IMR-90 (cell line): ENCODE measurements at regions not wholly inside any gene's neighbourhood (a gene's known extent, or its start where the extent isn't known, plus 50 kb on each side); places are given as distances from the start of the nearest gene placed in this dataset.

Experiments
- ATAC-seq: fragments of 200-7000 bp; cut with Tn5 transposase; 2 replicates; pipeline ENCODE4 v1.9.1; 2020; ENCODE audit warnings: low read depth, mild to moderate bottlenecking, moderate library complexity
- BruUV-seq: library from RNA; stranded (reverse); fragments of 400-500 nt; replicated peaks from 2 replicates; lab custom pipeline; 2021; lab: Mats Ljungman, UMichigan
- CTCF ChIA-PET: fragments of 300-600 bp; formaldehyde crosslinking; extraction: SDS; loops from one replicate; lab custom pipeline; 2021; ENCODE audit warnings: antibody characterized with exemption; lab: Yijun Ruan, JAX
- POLR2A ChIA-PET: fragments of 300-600 bp; sonication (Branson Sonifier 250); formaldehyde crosslinking; loops from one replicate; lab custom pipeline; 2022; ENCODE audit warnings: antibody characterized with exemption; ENCODE audit not compliant: unreplicated experiment; lab: Charles Lee
- DNase-seq: peaks from one replicate; pipeline ENCODE4 v3.0.0; 2013
- H2AFZ ChIP-seq: replicated peaks from 2 replicates; pipeline ENCODE3; 2013; ENCODE audit warnings: low read length, mild to moderate bottlenecking; ENCODE audit not compliant: poor library complexity
- H2AK5ac ChIP-seq: 2 replicates; pipeline ENCODE4 v1.6.1; 2013; ENCODE audit warnings: low read depth, low read length, inconsistent platforms
- H2AK9ac ChIP-seq: replicated peaks from 2 replicates; pipeline ENCODE3; 2013; ENCODE audit warnings: mild to moderate bottlenecking, low read depth, low read length, moderate library complexity; ENCODE audit not compliant: poor library complexity
- H2BK120ac ChIP-seq: 2 replicates; pipeline ENCODE4 v1.6.1; 2013; ENCODE audit warnings: low read depth, low read length, inconsistent platforms
- H2BK15ac ChIP-seq: 3 replicates; pipeline ENCODE4 v1.6.1; 2013; ENCODE audit warnings: low read depth, low read length, inconsistent platforms
- H2BK20ac ChIP-seq: 2 replicates; pipeline ENCODE4 v1.6.1; 2013; ENCODE audit warnings: low read depth, mild to moderate bottlenecking, inconsistent platforms, low read length, moderate library complexity
- H2BK5ac ChIP-seq: 2 replicates; pipeline ENCODE4 v1.6.1; 2013; ENCODE audit warnings: mild to moderate bottlenecking, low read depth, low read length, inconsistent platforms; ENCODE audit not compliant: poor library complexity, severe bottlenecking
- H3K14ac ChIP-seq: replicated peaks from 2 replicates; pipeline ENCODE4 v1.6.1; 2013; ENCODE audit warnings: low read depth, low read length, inconsistent platforms
- H3K18ac ChIP-seq: 2 replicates; pipeline ENCODE4 v1.6.1; 2013; ENCODE audit warnings: low read depth, low read length, control low read depth
- H3K23ac ChIP-seq: 2 replicates; pipeline ENCODE4 v1.6.1; 2013; ENCODE audit warnings: low read depth, low read length, inconsistent platforms
- H3K27ac ChIP-seq: 2 replicates; pipeline ENCODE4 v1.5.1; 2013; ENCODE audit warnings: mild to moderate bottlenecking, control low read depth, low read length; ENCODE audit not compliant: insufficient read depth
- H3K27me3 ChIP-seq: 2 replicates; pipeline ENCODE4 v1.6.1; 2013; ENCODE audit warnings: low read length; ENCODE audit not compliant: control insufficient read depth, insufficient read depth
- H3K36me3 ChIP-seq: 2 replicates; pipeline ENCODE4 v1.6.1; 2013; ENCODE audit warnings: low read length, mixed read lengths; ENCODE audit not compliant: control insufficient read depth, insufficient read depth
- H3K4ac ChIP-seq: 2 replicates; pipeline ENCODE4 v1.6.1; 2013; ENCODE audit warnings: low read depth, low read length, inconsistent platforms
- H3K4me1 ChIP-seq: 2 replicates; pipeline ENCODE4 v1.6.1; 2013; ENCODE audit warnings: low read length, mixed read lengths; ENCODE audit not compliant: control insufficient read depth, insufficient read depth
- H3K4me2 ChIP-seq: 2 replicates; pipeline ENCODE4 v1.6.1; 2013; ENCODE audit warnings: low read depth, mild to moderate bottlenecking, control low read depth, low read length, moderate library complexity
- H3K4me3 ChIP-seq: 2 replicates; pipeline ENCODE4 v1.5.1; 2013; ENCODE audit warnings: low read depth, mild to moderate bottlenecking, control low read depth, low read length, moderate library complexity; ENCODE audit not compliant: insufficient read depth
- H3K56ac ChIP-seq: 2 replicates; pipeline ENCODE4 v1.6.1; 2013; ENCODE audit warnings: low read length, inconsistent platforms; ENCODE audit not compliant: insufficient read depth; ENCODE audit errors: extremely low read depth
- H3K79me1 ChIP-seq, 2 experiments: 2 replicates each; pipeline ENCODE4 v1.6.1; 2013; ENCODE audit warnings: low read length in 2 of 2, inconsistent platforms in 1 of 2, low read depth in 1 of 2
- H3K9ac ChIP-seq: 2 replicates; pipeline ENCODE4 v1.6.1; 2013; ENCODE audit warnings: low read depth, low read length, control low read depth
- H3K9me1 ChIP-seq: 2 replicates; pipeline ENCODE4 v1.6.1; 2013; ENCODE audit warnings: low read length, inconsistent platforms; ENCODE audit not compliant: insufficient read depth
- H3K9me3 ChIP-seq: 2 replicates; pipeline ENCODE4 v1.6.1; 2013; ENCODE audit warnings: low read length; ENCODE audit not compliant: control insufficient read depth, insufficient read depth
- H4K20me1 ChIP-seq: 2 replicates; pipeline ENCODE4 v1.6.1; 2013; ENCODE audit warnings: low read length, inconsistent platforms; ENCODE audit not compliant: insufficient read depth
- H4K5ac ChIP-seq: 2 replicates; pipeline ENCODE4 v1.6.1; 2013; ENCODE audit warnings: mild to moderate bottlenecking, low read depth, low read length, control low read depth
- H4K8ac ChIP-seq, 2 experiments: 2 replicates each; pipeline ENCODE4 v1.6.1; 2013; ENCODE audit warnings: low read depth in 2 of 2, low read length in 2 of 2, control low read depth in 1 of 2, inconsistent platforms in 1 of 2
- H4K91ac ChIP-seq: 2 replicates; pipeline ENCODE4 v1.6.1; 2013; ENCODE audit warnings: low read depth, low read length, inconsistent platforms; ENCODE audit not compliant: insufficient read depth
- BHLHE40 ChIP-seq: fragments of 150-350 bp; IDR thresholded peaks from 2 replicates; pipeline ENCODE4 v1.6.1; 2016; ENCODE audit warnings: mild to moderate bottlenecking, low read depth, low read length
- CEBPB ChIP-seq: IDR thresholded peaks from 2 replicates; pipeline ENCODE4 v1.6.1; 2012; ENCODE audit warnings: low read depth, low read length, improper control_type of control experiment
- CHD1 ChIP-seq: IDR thresholded peaks from 2 replicates; pipeline ENCODE4 v1.6.1; 2012; ENCODE audit warnings: low read depth, low read length, improper control_type of control experiment
- FOS ChIP-seq: fragments of 150-350 bp; IDR thresholded peaks from 2 replicates; pipeline ENCODE4 v1.6.1; 2016; ENCODE audit warnings: low read depth, low read length
- MAFK ChIP-seq: IDR thresholded peaks from 2 replicates; pipeline ENCODE4 v1.6.1; 2012; ENCODE audit warnings: low read depth, low read length, improper control_type of control experiment
- MAZ ChIP-seq: IDR thresholded peaks from 2 replicates; pipeline ENCODE4 v1.6.1; 2012; ENCODE audit warnings: low read depth, mild to moderate bottlenecking, low read length, improper control_type of control experiment, moderate library complexity, borderline replicate concordance
- MXI1 ChIP-seq: IDR thresholded peaks from 2 replicates; pipeline ENCODE4 v1.6.1; 2012; ENCODE audit warnings: low read depth, mild to moderate bottlenecking, low read length, moderate library complexity, borderline replicate concordance
- NFE2L2 ChIP-seq: fragments of 150-350 bp; IDR thresholded peaks from 2 replicates; pipeline ENCODE4 v1.6.1; 2016; ENCODE audit warnings: low read depth, mild to moderate bottlenecking, low read length
- POLR2A ChIP-seq: IDR thresholded peaks from 2 replicates; pipeline ENCODE4 v1.6.1; 2012; ENCODE audit warnings: mild to moderate bottlenecking, low read depth, low read length
- RAD21 ChIP-seq: IDR thresholded peaks from 2 replicates; pipeline ENCODE4 v1.6.1; 2012; ENCODE audit warnings: low read length, improper control_type of control experiment
- RCOR1 ChIP-seq: IDR thresholded peaks from 2 replicates; pipeline ENCODE4 v1.6.1; 2012; ENCODE audit warnings: mild to moderate bottlenecking, low read length, improper control_type of control experiment; ENCODE audit not compliant: insufficient replicate concordance
- RFX5 ChIP-seq: IDR thresholded peaks from 2 replicates; pipeline ENCODE4 v1.8.0; 2012; ENCODE audit warnings: low read depth, mild to moderate bottlenecking, low read length, moderate library complexity
- SMC3 ChIP-seq: fragments of 150-350 bp; IDR thresholded peaks from 2 replicates; pipeline ENCODE4 v1.6.1; 2016; ENCODE audit warnings: low read depth, mild to moderate bottlenecking, antibody characterized with exemption, low read length, moderate library complexity
- WGBS, 2 experiments: methylation state at CpG; one replicate each; pipeline versions ENCODE4 v1.1.5 to v1.1.7; 2013; ENCODE audit warnings: missing lambda C conversion rate in 2 of 2; ENCODE audit not compliant: insufficient read length in 1 of 2; ENCODE audit errors: extremely low coverage in 2 of 2; 5-methylcytosine and 5-hydroxymethylcytosine counted together
- dilution Hi-C: fragments of 300-500 bp; cut with HindIII; formaldehyde crosslinking; loops from one replicate; pipeline ENCODE4 v1.14.3; 2018; ENCODE audit warnings: low sequenced_read_pairs; ENCODE audit not compliant: unreplicated experiment
- in situ Hi-C: fragments of 300-500 bp; cut with MboI; formaldehyde crosslinking; loops from 3 replicates; pipeline ENCODE4 v1.14.3; 2019; ENCODE audit warnings: low sequenced_read_pairs, inconsistent platforms, mixed read lengths
- intact Hi-C: fragments of 100-400 bp; cut with micrococcal nuclease; formaldehyde crosslinking; loops from 2 replicates; pipeline ENCODE4 v1.10.0; 2022
- TF ChIP-seq, protein P1 (sequence below): conservative IDR thresholded peaks from 2 replicates; pipeline ENCODE4 v1.5.1; 2012; ENCODE audit warnings: mild to moderate bottlenecking, low read depth, low read length, improper control_type of control experiment
- TF ChIP-seq, protein P2 (sequence below): fragments of 150-350 bp; IDR thresholded peaks from 2 replicates; pipeline ENCODE4 v1.6.1; 2017; ENCODE audit warnings: mild to moderate bottlenecking, antibody characterized with exemption, low read length, low read depth
- TF ChIP-seq, protein P3 (sequence below): fragments of 150-350 bp; IDR thresholded peaks from 2 replicates; pipeline ENCODE4 v1.6.1; 2016; ENCODE audit warnings: low read depth, mild to moderate bottlenecking, low read length, moderate library complexity, borderline replicate concordance

DNA sequence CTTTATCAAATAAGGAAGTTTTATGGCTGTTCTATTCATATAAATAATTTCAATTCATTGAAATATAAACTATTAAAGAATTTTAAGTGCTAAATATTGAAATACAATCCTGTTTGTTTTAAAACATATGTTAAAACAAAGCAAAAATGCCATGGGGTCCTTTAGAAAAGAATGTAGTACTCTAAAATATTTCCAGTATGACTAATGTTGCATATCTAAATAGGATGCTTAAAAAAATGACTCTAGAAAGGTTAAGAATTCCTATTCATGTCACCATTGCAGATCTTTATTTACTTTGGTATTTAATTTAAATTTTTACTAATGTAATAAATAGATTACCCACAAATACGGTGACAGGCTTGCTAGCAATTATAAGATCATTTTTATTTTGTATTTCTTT lies 132.3 kb downstream of the ZNF608 start:
- Histone ChIP-seq H2BK20ac (peak overlapping the region; percentile 86; the same call in 1 of the 2 replicates), H2BK5ac (peak overlapping the region; percentile 33), H4K8ac (peak overlapping the region in 1 of 2 experiments; percentile 59; a peak in 1 of 4 replicates), H3K36me3 (no peaks in the 10 kb centered on the region), H3K9me1 (0 out of 2 replicates have a peak, but pooled peaks cover 5% of the 10 kb centered on the region), H3K14ac (peak overlapping the region; percentile 78; the same call in 1 of the 2 replicates), H3K27ac (no peak overlapping the region), H2BK120ac (peak overlapping the region; percentile 73), H2AK5ac (peak overlapping the region; percentile 73; the same call in 1 of the 2 replicates), H3K4ac (peak overlapping the region; percentile 78; the same call in 1 of the 2 replicates), H3K9ac (no peak overlapping the region), H2BK15ac (peak overlapping the region; percentile 99; the same call in 2 of the 3 replicates), H3K9me3 (no peaks in the 10 kb centered on the region), H3K4me3 (no peak overlapping the region), H4K5ac (no peak overlapping the region), H4K91ac (no peak overlapping the region; the same call in 1 of the 2 replicates), H3K56ac (0 out of 2 replicates have a peak overlapping the region, but pooled peaks have one; percentile 30), H2AFZ (no peak overlapping the region), H2AK9ac (no peak overlapping the region), H3K4me2 (no peak overlapping the region), H3K79me1 (no peaks in the 10 kb centered on the region), H4K20me1 (no peaks in the 10 kb centered on the region), H3K23ac (peak overlapping the region; percentile 38; the same call in 1 of the 2 replicates), H3K4me1 (peaks cover 2% of the 10 kb centered on the region; the same call in 1 of the 2 replicates), H3K18ac (no peak overlapping the region), H3K27me3 (no peaks in the 10 kb centered on the region)
- intact Hi-C loops = no loop called here
- no TSS peak for BruUV-seq
- dilution Hi-C loops = no loop called here
- DNase-seq = no peak
- POLR2A ChIA-PET = no interaction called here
- WGBS, 2 experiments = no CpG with 5 or more reads among the region's 1 CpG
- ATAC-seq = peak; percentile 67
- in situ Hi-C loops = no loop called here
- CTCF ChIA-PET = no interaction called here
- no peak for TF ChIP-seq CEBPB
- TF ChIP-seq POLR2A = no peak
- no peak for TF ChIP-seq RCOR1
- no peak for TF ChIP-seq SMC3
- TF ChIP-seq CHD1 = no peak
- TF ChIP-seq, protein P1, sequence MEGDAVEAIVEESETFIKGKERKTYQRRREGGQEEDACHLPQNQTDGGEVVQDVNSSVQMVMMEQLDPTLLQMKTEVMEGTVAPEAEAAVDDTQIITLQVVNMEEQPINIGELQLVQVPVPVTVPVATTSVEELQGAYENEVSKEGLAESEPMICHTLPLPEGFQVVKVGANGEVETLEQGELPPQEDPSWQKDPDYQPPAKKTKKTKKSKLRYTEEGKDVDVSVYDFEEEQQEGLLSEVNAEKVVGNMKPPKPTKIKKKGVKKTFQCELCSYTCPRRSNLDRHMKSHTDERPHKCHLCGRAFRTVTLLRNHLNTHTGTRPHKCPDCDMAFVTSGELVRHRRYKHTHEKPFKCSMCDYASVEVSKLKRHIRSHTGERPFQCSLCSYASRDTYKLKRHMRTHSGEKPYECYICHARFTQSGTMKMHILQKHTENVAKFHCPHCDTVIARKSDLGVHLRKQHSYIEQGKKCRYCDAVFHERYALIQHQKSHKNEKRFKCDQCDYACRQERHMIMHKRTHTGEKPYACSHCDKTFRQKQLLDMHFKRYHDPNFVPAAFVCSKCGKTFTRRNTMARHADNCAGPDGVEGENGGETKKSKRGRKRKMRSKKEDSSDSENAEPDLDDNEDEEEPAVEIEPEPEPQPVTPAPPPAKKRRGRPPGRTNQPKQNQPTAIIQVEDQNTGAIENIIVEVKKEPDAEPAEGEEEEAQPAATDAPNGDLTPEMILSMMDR = no peak
- TF ChIP-seq, protein P2, sequence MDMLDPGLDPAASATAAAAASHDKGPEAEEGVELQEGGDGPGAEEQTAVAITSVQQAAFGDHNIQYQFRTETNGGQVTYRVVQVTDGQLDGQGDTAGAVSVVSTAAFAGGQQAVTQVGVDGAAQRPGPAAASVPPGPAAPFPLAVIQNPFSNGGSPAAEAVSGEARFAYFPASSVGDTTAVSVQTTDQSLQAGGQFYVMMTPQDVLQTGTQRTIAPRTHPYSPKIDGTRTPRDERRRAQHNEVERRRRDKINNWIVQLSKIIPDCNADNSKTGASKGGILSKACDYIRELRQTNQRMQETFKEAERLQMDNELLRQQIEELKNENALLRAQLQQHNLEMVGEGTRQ = no peak
- no peak for TF ChIP-seq MAFK
- no peak for TF ChIP-seq BHLHE40
- TF ChIP-seq MXI1 = no peak
- TF ChIP-seq RFX5 = no peak
- no peak for TF ChIP-seq FOS
- no peak for TF ChIP-seq NFE2L2
- no peak for TF ChIP-seq MAZ
- TF ChIP-seq RAD21 = no peak
- TF ChIP-seq, protein P3, sequence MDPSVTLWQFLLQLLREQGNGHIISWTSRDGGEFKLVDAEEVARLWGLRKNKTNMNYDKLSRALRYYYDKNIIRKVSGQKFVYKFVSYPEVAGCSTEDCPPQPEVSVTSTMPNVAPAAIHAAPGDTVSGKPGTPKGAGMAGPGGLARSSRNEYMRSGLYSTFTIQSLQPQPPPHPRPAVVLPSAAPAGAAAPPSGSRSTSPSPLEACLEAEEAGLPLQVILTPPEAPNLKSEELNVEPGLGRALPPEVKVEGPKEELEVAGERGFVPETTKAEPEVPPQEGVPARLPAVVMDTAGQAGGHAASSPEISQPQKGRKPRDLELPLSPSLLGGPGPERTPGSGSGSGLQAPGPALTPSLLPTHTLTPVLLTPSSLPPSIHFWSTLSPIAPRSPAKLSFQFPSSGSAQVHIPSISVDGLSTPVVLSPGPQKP = no peak
